ENCODE measurements at regions not wholly inside any gene's neighbourhood (a gene's known extent, or its start where the extent isn't known, plus 50 kb on each side); places are given as distances from the start of the nearest gene placed in this dataset.

GRCh38 chr14:87566991-87567390 is 426.0 kb downstream of the GALC start:
- ATAC-seq (no peak), FAIRE-seq (no peak), DNase-seq (ENCODE audit: low spot score) (no peak)
- in situ Hi-C loops (cut with HindIII; ENCODE audit: extremely low pct_ligation_motif_present, low pct_unique_long_range_greater_than_20kb), result no loop called here
- no peak overlapping the region for H3K9ac ChIP-seq (ENCODE audit: insufficient read depth, low read depth, low read length)
- no peak overlapping the region for H3K27ac ChIP-seq (ENCODE audit: extremely low read length, insufficient read depth, low read length)
- ChIA-PET POLR2A (no interaction called here), CTCF (ENCODE audit: low intra/inter-chr PET ratio, low total read pairs) (no interaction called here)
- H2AFZ ChIP-seq (ENCODE audit: low read length), result no peak overlapping the region
- no peaks in the 10 kb centered on the region for H3K36me3 ChIP-seq (replicated peaks in 1 of 2; ENCODE audit: control insufficient read depth in 1 of 2, insufficient read depth in 2 of 2, low read length in 2 of 2)
- 4% methylated on average over 2 of the region's 2 CpGs for WGBS (ENCODE audit: low lambda C conversion rate)
- peaks cover 46% of the 10 kb centered on the region for H3K9me3 ChIP-seq (ENCODE audit: low read length)
- TF ChIP-seq, protein P1, sequence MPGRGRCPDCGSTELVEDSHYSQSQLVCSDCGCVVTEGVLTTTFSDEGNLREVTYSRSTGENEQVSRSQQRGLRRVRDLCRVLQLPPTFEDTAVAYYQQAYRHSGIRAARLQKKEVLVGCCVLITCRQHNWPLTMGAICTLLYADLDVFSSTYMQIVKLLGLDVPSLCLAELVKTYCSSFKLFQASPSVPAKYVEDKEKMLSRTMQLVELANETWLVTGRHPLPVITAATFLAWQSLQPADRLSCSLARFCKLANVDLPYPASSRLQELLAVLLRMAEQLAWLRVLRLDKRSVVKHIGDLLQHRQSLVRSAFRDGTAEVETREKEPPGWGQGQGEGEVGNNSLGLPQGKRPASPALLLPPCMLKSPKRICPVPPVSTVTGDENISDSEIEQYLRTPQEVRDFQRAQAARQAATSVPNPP (CRISPR knock-in tag; IDR thresholded peaks at IDR 0.05), result no peak
- no peak for TF ChIP-seq HNRNPLL (IDR thresholded peaks at IDR 0.05; ENCODE audit: low read depth, low read length, poor library complexity, severe bottlenecking)
- BruUV-seq (replicated peaks), result no TSS peak
- no peaks in the 10 kb centered on the region for H4K20me1 ChIP-seq (ENCODE audit: insufficient read depth, low read length)
- H3K4me1 ChIP-seq (ENCODE audit: insufficient read depth, low read length), result no peaks in the 10 kb centered on the region
- no peaks in the 10 kb centered on the region for H3K79me2 ChIP-seq (ENCODE audit: insufficient read depth, low read length)
- H3K27me3 ChIP-seq (ENCODE audit: control insufficient read depth in 1 of 2, insufficient read depth in 2 of 2, low read length in 2 of 2), result no peaks in the 10 kb centered on the region
- intact Hi-C loops (cut with micrococcal nuclease; ENCODE audit: unreplicated experiment), result no loop called here
- no peak overlapping the region for H3K4me3 ChIP-seq (replicated peaks in 1 of 3; ENCODE audit: insufficient read depth in 1 of 3, low read depth in 2 of 3, low read length in 3 of 3)
- no peak overlapping the region for H3K4me2 ChIP-seq (ENCODE audit: low read depth, low read length)

DNA sequence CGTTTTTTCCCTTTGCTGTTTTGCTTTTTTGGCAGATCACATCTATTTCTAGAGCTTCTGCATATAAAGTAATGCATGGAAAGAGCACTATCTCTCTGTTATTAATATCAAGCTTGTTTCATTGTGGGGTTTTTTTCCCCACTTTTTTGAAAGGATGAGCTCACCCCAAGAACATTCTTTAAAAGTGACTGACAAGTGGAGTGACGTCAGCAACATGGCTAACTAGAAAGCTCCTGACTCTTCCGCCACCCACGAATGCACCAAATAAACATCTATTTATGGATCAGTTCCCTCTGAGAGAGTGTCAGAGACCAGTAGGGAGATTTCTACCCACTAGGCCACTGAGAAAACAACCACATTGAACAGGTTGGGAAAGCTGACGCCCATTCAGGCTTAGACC is 445.4 kb downstream of the GALC start:
- Histone ChIP-seq H3K27ac (ENCODE audit: extremely low read length, insufficient read depth, low read length) (no peak overlapping the region), H3K9ac (ENCODE audit: insufficient read depth, low read depth, low read length) (no peak overlapping the region), H3K27me3 (ENCODE audit: control insufficient read depth in 1 of 2, insufficient read depth in 2 of 2, low read length in 2 of 2) (no peaks in the 10 kb centered on the region), H3K4me3 (replicated peaks in 1 of 3; ENCODE audit: insufficient read depth in 1 of 3, low read depth in 2 of 3, low read length in 3 of 3) (no peak overlapping the region), H3K79me2 (ENCODE audit: insufficient read depth, low read length) (no peaks in the 10 kb centered on the region), H3K36me3 (replicated peaks in 1 of 2; ENCODE audit: control insufficient read depth in 1 of 2, insufficient read depth in 2 of 2, low read length in 2 of 2) (no peaks in the 10 kb centered on the region), H4K20me1 (ENCODE audit: insufficient read depth, low read length) (no peaks in the 10 kb centered on the region), H3K4me1 (ENCODE audit: insufficient read depth, low read length) (no peaks in the 10 kb centered on the region), H2AFZ (ENCODE audit: low read length) (no peak overlapping the region), H3K9me3 (ENCODE audit: low read length) (peaks cover 39% of the 10 kb centered on the region), H3K4me2 (ENCODE audit: low read depth, low read length) (no peak overlapping the region)
- intact Hi-C loops (cut with micrococcal nuclease; ENCODE audit: unreplicated experiment) (no loop called here), in situ Hi-C loops (cut with HindIII; ENCODE audit: extremely low pct_ligation_motif_present, low pct_unique_long_range_greater_than_20kb) (no loop called here)
- DNase-seq (ENCODE audit: low spot score) (no peak), FAIRE-seq (no peak), ATAC-seq (no peak)
- WGBS (ENCODE audit: low lambda C conversion rate), result 30% methylated on average over 4 of the region's 5 CpGs
- ChIA-PET CTCF (ENCODE audit: low intra/inter-chr PET ratio, low total read pairs) (no interaction called here), POLR2A (no interaction called here)
- BruUV-seq (replicated peaks), result no TSS peak
- TF ChIP-seq, protein P2, sequence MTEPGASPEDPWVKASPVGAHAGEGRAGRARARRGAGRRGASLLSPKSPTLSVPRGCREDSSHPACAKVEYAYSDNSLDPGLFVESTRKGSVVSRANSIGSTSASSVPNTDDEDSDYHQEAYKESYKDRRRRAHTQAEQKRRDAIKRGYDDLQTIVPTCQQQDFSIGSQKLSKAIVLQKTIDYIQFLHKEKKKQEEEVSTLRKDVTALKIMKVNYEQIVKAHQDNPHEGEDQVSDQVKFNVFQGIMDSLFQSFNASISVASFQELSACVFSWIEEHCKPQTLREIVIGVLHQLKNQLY (CRISPR knock-in tag; IDR thresholded peaks at IDR 0.05), result no peak
- peak; percentile 90 for TF ChIP-seq CREB1 (IDR thresholded peaks at IDR 0.05)
- no peak for TF ChIP-seq CREB1 (CRISPR knock-in tag; IDR thresholded peaks at IDR 0.05)
- peak; percentile 64 for TF ChIP-seq ATF7 (IDR thresholded peaks at IDR 0.05)
- no peak for TF ChIP-seq ATF7 (CRISPR knock-in tag; IDR thresholded peaks at IDR 0.05)
- TF ChIP-seq, protein P3, sequence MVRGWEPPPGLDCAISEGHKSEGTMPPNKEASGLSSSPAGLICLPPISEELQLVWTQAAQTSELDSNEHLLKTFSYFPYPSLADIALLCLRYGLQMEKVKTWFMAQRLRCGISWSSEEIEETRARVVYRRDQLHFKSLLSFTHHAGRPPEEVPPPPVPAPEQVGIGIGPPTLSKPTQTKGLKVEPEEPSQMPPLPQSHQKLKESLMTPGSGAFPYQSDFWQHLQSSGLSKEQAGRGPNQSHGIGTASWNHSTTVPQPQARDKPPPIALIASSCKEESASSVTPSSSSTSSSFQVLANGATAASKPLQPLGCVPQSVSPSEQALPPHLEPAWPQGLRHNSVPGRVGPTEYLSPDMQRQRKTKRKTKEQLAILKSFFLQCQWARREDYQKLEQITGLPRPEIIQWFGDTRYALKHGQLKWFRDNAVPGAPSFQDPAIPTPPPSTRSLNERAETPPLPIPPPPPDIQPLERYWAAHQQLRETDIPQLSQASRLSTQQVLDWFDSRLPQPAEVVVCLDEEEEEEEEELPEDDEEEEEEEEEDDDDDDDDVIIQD (CRISPR knock-in tag; IDR thresholded peaks at IDR 0.05; ENCODE audit: low read depth), result no peak
